K562 (cell line): ENCODE measurements at regions not wholly inside any gene's neighbourhood (a gene's known extent, or its start where the extent isn't known, plus 50 kb on each side); places are given as distances from the start of the nearest gene placed in this dataset.

Experiments
- ATAC-seq: fragments of 200-7000 bp; cut with Tn5 transposase; 3 replicates; pipeline ENCODE4 v1.9.1; 2020; ENCODE audit warnings: moderate library complexity
- BruUV-seq: library from RNA; stranded (reverse); fragments of 400-500 nt; replicated peaks from 2 replicates; lab custom pipeline; 2021; lab: Mats Ljungman, UMichigan
- CTCF ChIA-PET: fragments of 300-600 bp; formaldehyde crosslinking; extraction: SDS; loops from one replicate; lab custom pipeline; 2021; ENCODE audit warnings: low intra/inter-chr PET ratio; lab: Yijun Ruan, JAX
- POLR2A ChIA-PET: fragments of 300-600, 350-650 bp; sonication (Branson Sonifier 250); formaldehyde crosslinking; extraction: SDS; loops from one replicate; lab custom pipeline; 2021; ENCODE audit warnings: antibody characterized with exemption, inconsistent platforms; lab: Yijun Ruan, JAX
- DNase-seq, 4 experiments: peaks; one replicate each; pipeline versions ENCODE4 v3.0.0 to v3.0.0-alpha.2; 2011 to 2018; ENCODE audit warnings: low spot score in 3 of 4, mixed read lengths in 3 of 4; ENCODE audit errors: extremely low read depth in 1 of 4
- FAIRE-seq: peaks from 2 replicates; lab custom pipeline; 2011; peaks lifted over from hg19 to GRCh38; lab: Jason Lieb, UNC
- H2AFZ ChIP-seq: 2 replicates; pipeline ENCODE4 v1.6.0; 2011; ENCODE audit warnings: low read depth, low read length, control low read depth, inconsistent platforms
- H3K27ac ChIP-seq: fragments of 200-600 bp; 3 replicates; pipeline ENCODE4 v1.8.0; 2011; ENCODE audit warnings: low read depth, mild to moderate bottlenecking, control low read depth, inconsistent platforms, low read length, moderate library complexity, mixed read lengths; ENCODE audit errors: extremely low read depth
- H3K27me3 ChIP-seq, 2 experiments: fragments of 300-600 bp in 1 of 2; 2 replicates in 1 of 2; 3 replicates in 1 of 2; pipeline versions ENCODE4 v1.6.0 to v1.8.0; 2011; ENCODE audit warnings: inconsistent platforms in 2 of 2, low read length in 2 of 2, mild to moderate bottlenecking in 1 of 2, mixed read lengths in 1 of 2, moderate library complexity in 1 of 2; ENCODE audit not compliant: control insufficient read depth in 2 of 2, insufficient read depth in 2 of 2
- H3K36me3 ChIP-seq: fragments of 300-600 bp; 3 replicates; pipeline ENCODE4 v1.8.0; 2011; ENCODE audit warnings: mild to moderate bottlenecking, low read length, inconsistent platforms; ENCODE audit not compliant: control insufficient read depth, insufficient read depth
- H3K4me1 ChIP-seq, 2 experiments: fragments of 200-600 bp in 1 of 2; replicated peaks in 1 of 2; 2 replicates in 1 of 2; 3 replicates in 1 of 2; pipeline versions ENCODE4 v1.5.1 to v1.8.0; 2011; ENCODE audit warnings: inconsistent platforms in 2 of 2, low read length in 2 of 2, mild to moderate bottlenecking in 1 of 2, mixed read lengths in 1 of 2, moderate library complexity in 1 of 2; ENCODE audit not compliant: control insufficient read depth in 2 of 2, insufficient read depth in 2 of 2
- H3K4me2 ChIP-seq: 2 replicates; pipeline ENCODE4 v1.6.1; 2011; ENCODE audit warnings: low read length, control low read depth, inconsistent platforms, mixed read lengths; ENCODE audit not compliant: insufficient read depth
- H3K4me3 ChIP-seq: fragments of 200-600 bp; sonication (generic), shearing (Covaris generic); 2 replicates; pipeline ENCODE4 v1.5.1; 2016; ENCODE audit warnings: control low read depth, inconsistent platforms
- H3K79me2 ChIP-seq: fragments of 200-600 bp; 3 replicates; pipeline ENCODE4 v1.8.0; 2011; ENCODE audit warnings: low read length, inconsistent platforms; ENCODE audit not compliant: control insufficient read depth, insufficient read depth
- H3K9ac ChIP-seq, 2 experiments: 2 replicates each; pipeline versions ENCODE4 v1.6.0 to v1.6.1; 2011; ENCODE audit warnings: low read depth in 2 of 2, low read length in 2 of 2, control low read depth in 1 of 2, inconsistent platforms in 1 of 2, mild to moderate bottlenecking in 1 of 2, mixed read lengths in 1 of 2; ENCODE audit not compliant: insufficient read depth in 1 of 2
- H3K9me1 ChIP-seq: one replicate; pipeline ENCODE4 v1.6.0; 2011; ENCODE audit warnings: inconsistent platforms, mild to moderate bottlenecking, low read length, moderate library complexity; ENCODE audit not compliant: control insufficient read depth, insufficient read depth
- H3K9me3 ChIP-seq: replicated peaks from 2 replicates; pipeline ENCODE4 v1.5.1; 2011; ENCODE audit warnings: low read depth, low read length, inconsistent platforms; ENCODE audit not compliant: control insufficient read depth, insufficient read depth
- H4K20me1 ChIP-seq: replicated peaks from 2 replicates; pipeline ENCODE4 v1.6.1; 2011; ENCODE audit warnings: low read length, inconsistent platforms, mixed read lengths; ENCODE audit not compliant: control insufficient read depth, insufficient read depth
- DMBX1 ChIP-seq: fragments of 250-450 bp; sonication (Bioruptor Pico); IDR thresholded peaks from 2 replicates; pipeline ENCODE4 v1.8.0; 2022; ENCODE audit warnings: inconsistent platforms, mild to moderate bottlenecking, moderate library complexity, borderline replicate concordance
- ELF2 ChIP-seq: fragments of 250-450 bp; sonication (Bioruptor Pico); IDR thresholded peaks from 2 replicates; pipeline ENCODE4 v1.5.0; 2021; ENCODE audit warnings: mild to moderate bottlenecking
- WGBS: fragments of 100-300 bp; shearing (Covaris generic); methylation state at CpG from one replicate; pipeline ENCODE4 v1.1.6; 2016; ENCODE audit warnings: low coverage, mixed read lengths; ENCODE audit not compliant: insufficient coverage; ENCODE audit errors: missing lambda C conversion rate; 5-methylcytosine and 5-hydroxymethylcytosine counted together
- in situ Hi-C: fragments of 300-500 bp; cut with MboI; formaldehyde crosslinking; loops from 4 replicates; pipeline ENCODE4 v1.15.0; 2018; ENCODE audit warnings: inconsistent platforms, mixed read lengths
- intact Hi-C: fragments of 100-400 bp; cut with micrococcal nuclease; formaldehyde crosslinking; loops from 2 replicates; pipeline ENCODE4 v1.14.2; 2022

DNA sequence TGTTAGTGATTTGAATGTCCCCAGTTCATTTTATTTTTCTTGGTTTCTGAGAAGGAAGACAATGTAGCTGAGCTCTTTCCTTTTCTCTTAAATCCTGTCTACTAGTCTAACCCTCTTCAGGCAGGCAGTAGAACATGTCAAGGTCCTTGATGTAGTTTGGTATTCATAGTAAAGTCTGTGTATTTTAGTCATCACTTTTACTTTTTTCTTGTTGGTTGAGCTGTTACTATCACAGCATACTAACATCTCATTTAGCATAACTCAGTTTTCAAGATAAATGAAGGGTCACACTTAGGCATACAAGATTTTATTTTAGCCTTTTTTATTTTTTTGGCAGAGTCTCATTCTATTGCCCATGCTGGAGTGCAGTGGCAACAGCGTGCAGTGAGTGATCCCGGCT, 70.5 kb downstream of the KPNA2 start:
- no peak overlapping the region for H3K9ac ChIP-seq
- H3K36me3 ChIP-seq: no peaks in the 10 kb centered on the region
- DNase-seq: no peak
- intact Hi-C loops: no loop called here
- POLR2A ChIA-PET: no interaction called here
- TF ChIP-seq DMBX1: no peak
- H3K4me2 ChIP-seq: no peak overlapping the region
- ATAC-seq: no peak
- no peaks in the 10 kb centered on the region for H3K9me1 ChIP-seq
- no peak overlapping the region for H3K4me3 ChIP-seq
- no peaks in the 10 kb centered on the region for H3K27me3 ChIP-seq
- no peaks in the 10 kb centered on the region for H3K79me2 ChIP-seq
- 32% methylated on average over 2 of the region's 2 CpGs for WGBS
- H4K20me1 ChIP-seq: no peaks in the 10 kb centered on the region
- no peak overlapping the region for H3K27ac ChIP-seq
- in situ Hi-C loops: no loop called here
- H2AFZ ChIP-seq: no peak overlapping the region
- BruUV-seq: no TSS peak
- no peaks in the 10 kb centered on the region for H3K9me3 ChIP-seq
- H3K4me1 ChIP-seq: peaks cover 0 to 5% of the 10 kb centered on the region in 2 experiments; a peak in 2 of 5 replicates
- FAIRE-seq: no peak
- CTCF ChIA-PET: no interaction called here

DNA sequence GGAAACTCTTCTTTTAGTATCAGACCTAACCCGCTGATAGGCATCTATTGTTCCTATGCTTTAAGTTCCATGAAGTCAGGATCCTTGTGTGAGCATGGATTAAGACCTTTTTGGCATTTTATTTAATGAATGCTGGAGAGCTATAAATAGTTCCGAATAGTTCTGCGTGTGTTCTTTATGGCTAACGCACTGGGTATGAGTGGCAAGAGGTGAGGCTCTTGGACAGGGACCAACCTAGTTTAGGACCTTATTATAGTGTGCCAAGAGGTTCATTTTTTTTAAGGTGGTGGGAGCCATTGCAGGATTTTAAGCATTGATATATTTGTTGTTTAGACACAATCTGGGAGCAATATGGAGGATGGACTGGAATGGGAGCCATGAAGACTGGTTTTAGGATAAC, 71.8 kb downstream of the KPNA2 start:
- H3K36me3 ChIP-seq: no peaks in the 10 kb centered on the region
- CTCF ChIA-PET: no interaction called here
- H3K9me1 ChIP-seq: no peaks in the 10 kb centered on the region
- in situ Hi-C loops: no loop called here
- no TSS peak for BruUV-seq
- TF ChIP-seq ELF2 (CRISPR knock-in tag): no peak
- no peaks in the 10 kb centered on the region for H3K27me3 ChIP-seq
- H3K4me1 ChIP-seq: no peaks in the 10 kb centered on the region
- no peaks in the 10 kb centered on the region for H3K79me2 ChIP-seq
- DNase-seq (no peak), ATAC-seq (no peak), FAIRE-seq (no peak)
- H4K20me1 ChIP-seq: no peaks in the 10 kb centered on the region
- POLR2A ChIA-PET: no interaction called here
- no peak overlapping the region for H3K4me2 ChIP-seq
- intact Hi-C loops: no loop called here
- no peak overlapping the region for H3K4me3 ChIP-seq
- no peak overlapping the region for H2AFZ ChIP-seq
- WGBS: 36% methylated on average over 4 of the region's 4 CpGs
- H3K9ac ChIP-seq: no peak overlapping the region
- H3K27ac ChIP-seq: no peak overlapping the region
- no peaks in the 10 kb centered on the region for H3K9me3 ChIP-seq
